GM18861 (cell line): ENCODE measurements at regions not wholly inside any gene's neighbourhood (a gene's known extent, or its start where the extent isn't known, plus 50 kb on each side); places are given as distances from the start of the nearest gene placed in this dataset.
"Not testable (repeated sequence)": the region's sequence is repeated elsewhere in the genome, so short reads cannot be mapped to it uniquely, and the experiment has no call there.

Experiments
- ATAC-seq: cut with Tn5 transposase; IDR thresholded peaks from one replicate; pipeline ENCODE4 v1.9.1; 2021; ENCODE audit not compliant: unreplicated experiment

- ATAC-seq: no peak
These were observed 111.0 kb upstream of the TOX3 start for GRCh38 chr16:52657924-52658323.

- not testable (repeated sequence) for ATAC-seq
These were observed 109.0 kb upstream of the TOX3 start for GRCh38 chr16:52655916-52656315.

- not testable (repeated sequence) for ATAC-seq
These were observed 108.2 kb upstream of the TOX3 start for GRCh38 chr16:52655156-52655555.

- ATAC-seq: no peak
These were observed 105.1 kb upstream of the TOX3 start for GRCh38 chr16:52652033-52652432.

GRCh38 chr16:52650789-52651188, 103.8 kb upstream of the TOX3 start:
- ATAC-seq: no peak

GRCh38 chr16:52650318-52650717, 103.4 kb upstream of the TOX3 start:
- no peak for ATAC-seq

- no peak for ATAC-seq
These were observed 102.9 kb upstream of the TOX3 start for GRCh38 chr16:52649870-52650269.

- no peak for ATAC-seq
These were observed 100.6 kb upstream of the TOX3 start for GRCh38 chr16:52647588-52647987.

- no peak for ATAC-seq
These were observed 96.1 kb upstream of the TOX3 start for GRCh38 chr16:52643006-52643405.

- ATAC-seq: no peak
These were observed 87.6 kb upstream of the TOX3 start for GRCh38 chr16:52634528-52634927.

GRCh38 chr16:52634104-52634503, 87.2 kb upstream of the TOX3 start:
- ATAC-seq: no peak

GRCh38 chr16:52633230-52633629, 86.3 kb upstream of the TOX3 start:
- no peak for ATAC-seq

- no peak for ATAC-seq
These were observed 84.8 kb upstream of the TOX3 start for GRCh38 chr16:52631711-52632110.

- ATAC-seq: no peak
These were observed 83.8 kb upstream of the TOX3 start for GRCh38 chr16:52630711-52631110.

- no peak for ATAC-seq
These were observed 82.4 kb upstream of the TOX3 start for GRCh38 chr16:52629296-52629695.

GRCh38 chr16:52624891-52625290, 77.9 kb upstream of the TOX3 start:
- no peak for ATAC-seq

GRCh38 chr16:52621651-52622050, 74.7 kb upstream of the TOX3 start:
- no peak for ATAC-seq

- ATAC-seq: no peak
These were observed 72.0 kb upstream of the TOX3 start for GRCh38 chr16:52618753-52619497.

GRCh38 chr16:52617591-52617990, 70.6 kb upstream of the TOX3 start:
- ATAC-seq: no peak

- no peak for ATAC-seq
These were observed 66.6 kb upstream of the TOX3 start for GRCh38 chr16:52613508-52613907.

- no peak for ATAC-seq
These were observed 65.1 kb upstream of the TOX3 start for GRCh38 chr16:52611817-52612673.

- ATAC-seq: no peak
These were observed 56.1 kb upstream of the TOX3 start for GRCh38 chr16:52603015-52603414.
